ENCODE measurements at regions not wholly inside any gene's neighbourhood (a gene's known extent, or its start where the extent isn't known, plus 50 kb on each side); places are given as distances from the start of the nearest gene placed in this dataset.
A peak's percentile ranks its signal among the peaks of the same experiment; 100 is the strongest.

DNA sequence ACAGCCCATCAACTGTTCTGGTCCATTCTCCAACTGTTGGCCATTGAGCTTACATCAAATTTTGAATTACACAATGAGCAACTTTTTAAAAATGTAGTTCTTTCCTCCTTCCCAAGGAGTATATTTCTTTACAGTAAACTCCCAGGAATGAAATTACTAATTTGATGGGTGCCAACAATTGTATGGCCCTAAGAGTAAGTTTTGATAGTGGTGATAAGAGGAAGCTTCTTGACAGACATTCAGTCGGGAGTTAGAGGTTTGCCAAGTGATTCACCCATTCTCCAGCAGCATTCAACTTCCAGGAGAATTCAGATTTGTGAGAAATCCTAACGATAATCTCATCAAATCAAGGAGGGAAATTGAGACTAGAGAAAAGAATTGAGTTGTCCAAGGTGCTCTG is 579.9 kb downstream of the ACTL7B start:
- TF ChIP-seq Cebpa-rat (IDR thresholded peaks at IDR 0.05) = no peak
- no peak overlapping the region for H3K4me3 ChIP-seq
- no peaks in the 10 kb centered on the region for H3K36me3 ChIP-seq
- H3K9ac ChIP-seq = no peak overlapping the region
- H4K20me1 ChIP-seq = no peaks in the 10 kb centered on the region
- no peaks in the 10 kb centered on the region for H3K27me3 ChIP-seq
- H3K9me3 ChIP-seq (replicated peaks in 1 of 11) = no peaks in the 10 kb centered on the region
- peaks cover 12 to 19% (median 16%) of the 10 kb centered on the region in 10 experiments for H3K4me1 ChIP-seq
- no peak overlapping the region for H3K4me2 ChIP-seq
- no peak overlapping the region for H3K27ac ChIP-seq

DNA sequence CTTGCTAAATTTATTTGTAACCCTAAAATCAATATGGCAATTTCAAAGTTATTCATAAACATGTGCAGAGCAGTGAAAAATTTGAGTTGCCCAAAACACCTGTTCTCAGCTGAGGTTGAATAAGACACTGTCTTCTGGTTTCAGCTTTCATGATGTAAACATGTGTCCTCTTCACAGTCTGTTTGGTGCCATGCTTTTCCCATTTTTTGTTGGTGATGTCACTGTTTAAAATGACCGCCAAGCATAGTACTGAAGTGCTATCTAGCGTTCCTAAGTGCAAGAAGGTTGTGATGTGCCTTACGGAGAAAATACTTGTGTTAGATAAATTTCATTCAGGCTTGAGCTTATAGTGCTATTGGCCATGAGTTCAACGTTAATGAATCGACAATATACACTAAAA is 580.8 kb downstream of the ACTL7B start:
- Histone ChIP-seq H4K20me1 (no peaks in the 10 kb centered on the region), H3K27me3 (no peaks in the 10 kb centered on the region), H3K4me3 (no peak overlapping the region), H3K27ac (no peak overlapping the region), H3K36me3 (no peaks in the 10 kb centered on the region), H3K9me3 (replicated peaks in 1 of 11) (no peaks in the 10 kb centered on the region), H3K9ac (no peak overlapping the region), H3K4me1 (peaks cover 14 to 21% (median 18%) of the 10 kb centered on the region in 10 experiments), H3K4me2 (no peak overlapping the region)
- TF ChIP-seq Cebpa-rat (IDR thresholded peaks at IDR 0.05) = no peak

DNA sequence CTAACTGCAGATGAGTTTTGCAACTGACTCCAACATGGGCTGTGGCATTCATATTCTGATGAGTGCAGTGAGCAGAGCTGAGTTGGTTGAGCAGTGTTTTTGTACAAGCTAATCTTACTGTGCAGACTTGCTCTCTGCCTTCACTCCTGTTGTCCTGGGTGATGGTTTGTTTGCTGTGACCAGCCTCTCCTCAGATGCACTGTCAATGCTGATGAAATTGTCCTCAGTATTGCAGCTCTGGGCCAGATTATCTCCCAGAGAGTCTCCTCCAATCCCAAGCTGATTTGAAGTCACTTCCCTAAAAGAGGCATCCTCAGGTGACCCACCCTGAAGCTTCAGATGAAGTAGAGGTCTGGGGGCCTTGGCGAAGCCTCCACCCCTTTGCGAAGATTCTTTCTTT is 581.8 kb downstream of the ACTL7B start:
- no peak for TF ChIP-seq Cebpa-rat (IDR thresholded peaks at IDR 0.05)
- Histone ChIP-seq H3K27ac (no peak overlapping the region), H3K9me3 (replicated peaks in 1 of 11) (no peaks in the 10 kb centered on the region), H3K4me1 (peaks cover 15 to 31% (median 19%) of the 10 kb centered on the region in 10 experiments), H3K36me3 (no peaks in the 10 kb centered on the region), H3K27me3 (no peaks in the 10 kb centered on the region), H3K9ac (no peak overlapping the region), H4K20me1 (no peaks in the 10 kb centered on the region), H3K4me2 (no peak overlapping the region), H3K4me3 (no peak overlapping the region)

DNA sequence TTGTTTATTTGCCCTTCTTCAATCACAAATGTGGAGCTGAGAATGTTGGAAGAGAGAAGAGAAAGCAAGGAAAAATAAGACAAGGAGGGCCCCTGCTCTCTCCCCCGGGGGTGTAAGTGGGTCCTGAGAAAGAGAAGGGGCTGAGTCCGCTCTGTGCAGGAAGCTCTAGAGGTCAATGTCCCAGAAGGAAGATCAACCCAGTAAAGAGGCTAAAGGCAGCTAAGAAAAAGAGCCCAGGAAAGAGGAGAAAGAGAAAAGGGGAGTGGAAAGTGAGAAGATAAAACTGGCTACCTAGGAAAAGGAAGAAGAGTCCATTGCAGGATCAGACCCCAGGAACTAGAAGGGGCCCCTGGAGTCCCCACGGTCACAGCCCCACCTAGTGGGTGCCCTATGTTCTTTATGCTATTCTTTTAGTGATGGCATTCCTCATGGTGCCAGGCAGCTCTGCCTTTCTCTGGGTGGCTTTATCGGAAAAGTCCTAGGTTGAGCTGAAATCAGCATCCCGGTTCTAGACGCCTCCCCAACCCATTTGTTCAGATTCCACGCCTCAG is 583.4 kb downstream of the ACTL7B start:
- Histone ChIP-seq H3K4me3 (no peak overlapping the region), H3K4me2 (peak overlapping the region; percentile 17 to 84 (median 53)), H3K36me3 (no peaks in the 10 kb centered on the region), H4K20me1 (no peaks in the 10 kb centered on the region), H3K27ac (peak overlapping the region in 5 of 11 experiments; percentile 1 to 49 (median 37); a peak in 6 of 22 replicates), H3K27me3 (no peaks in the 10 kb centered on the region), H3K9ac (no peak overlapping the region; a peak in 3 of 22 replicates), H3K9me3 (replicated peaks in 1 of 11) (peaks cover 0 to 6% (median 0%) of the 10 kb centered on the region in 11 experiments; a peak in 4 of 22 replicates), H3K4me1 (peaks cover 15 to 41% (median 21%) of the 10 kb centered on the region in 10 experiments)
- TF ChIP-seq Cebpa-rat (IDR thresholded peaks at IDR 0.05) = no peak

DNA sequence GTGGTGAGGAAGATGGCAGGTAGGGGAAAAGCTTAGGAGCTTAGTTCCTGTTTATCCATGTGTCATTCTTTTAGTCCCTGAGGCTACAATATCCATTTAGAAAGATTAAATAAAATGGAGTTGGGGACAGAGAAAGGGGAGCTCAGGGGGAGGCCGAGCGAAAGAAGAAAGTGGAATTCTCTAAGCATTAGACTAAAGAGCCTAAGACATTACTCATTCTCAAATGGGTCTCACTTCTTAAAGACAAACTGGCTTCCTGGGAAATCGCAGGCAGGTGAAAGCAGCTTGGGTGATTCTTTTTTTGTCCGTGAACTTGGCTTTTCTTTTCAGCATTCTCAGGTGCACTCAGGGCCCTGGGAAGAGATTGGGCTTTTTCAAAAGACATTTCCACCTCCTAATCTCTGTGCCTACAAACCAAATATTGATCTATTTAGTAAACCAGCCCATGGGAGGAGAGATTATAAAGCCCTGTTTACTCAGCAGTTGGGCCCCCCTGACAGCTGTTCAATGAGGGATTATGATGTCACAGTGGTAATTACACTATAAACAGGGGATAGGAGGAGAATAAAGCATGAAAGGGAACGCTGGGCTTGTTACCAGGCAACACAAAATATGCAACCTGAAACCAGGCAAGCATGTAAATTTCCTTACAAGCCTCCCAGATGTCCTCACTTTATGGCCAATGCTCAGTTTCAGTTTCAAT is 584.0 kb downstream of the ACTL7B start:
- Histone ChIP-seq H4K20me1 (no peaks in the 10 kb centered on the region), H3K9ac (no peak overlapping the region; a peak in 2 of 22 replicates), H3K27me3 (no peaks in the 10 kb centered on the region), H3K4me1 (peaks cover 15 to 41% (median 21%) of the 10 kb centered on the region in 10 experiments), H3K9me3 (replicated peaks in 1 of 11) (peaks cover 0 to 12% (median 0%) of the 10 kb centered on the region in 11 experiments; a peak in 6 of 22 replicates), H3K4me2 (peak overlapping the region; percentile 17 to 84 (median 53)), H3K27ac (peak overlapping the region in 5 of 11 experiments; percentile 1 to 49 (median 37); a peak in 5 of 22 replicates), H3K4me3 (no peak overlapping the region), H3K36me3 (no peaks in the 10 kb centered on the region)
- no peak for TF ChIP-seq Cebpa-rat (IDR thresholded peaks at IDR 0.05)

DNA sequence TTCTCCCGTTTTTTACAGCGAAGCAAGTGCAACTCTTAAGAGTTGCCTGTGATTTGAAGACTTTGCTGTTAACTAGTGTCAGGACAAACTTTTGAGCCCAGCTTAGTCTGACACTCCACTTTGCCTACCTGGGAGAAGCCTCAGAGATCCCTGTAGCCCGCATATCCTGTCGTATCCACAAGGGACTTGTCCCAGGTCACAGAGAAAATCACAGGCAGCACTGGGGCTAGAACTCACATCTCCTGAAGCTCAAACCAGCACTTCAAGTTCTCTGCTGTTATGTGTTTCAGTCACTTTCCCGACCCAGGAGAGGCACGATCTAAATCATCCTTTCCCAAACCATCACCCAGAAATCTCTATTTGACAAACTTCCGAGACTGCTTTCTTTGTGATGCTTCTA is 584.5 kb downstream of the ACTL7B start:
- no peak overlapping the region for H3K4me3 ChIP-seq
- H4K20me1 ChIP-seq = no peaks in the 10 kb centered on the region
- no peak overlapping the region for H3K9ac ChIP-seq
- H3K27ac ChIP-seq = no peak overlapping the region
- H3K9me3 ChIP-seq (replicated peaks in 1 of 11) = peaks cover 0 to 13% (median 0%) of the 10 kb centered on the region in 11 experiments; a peak in 6 of 22 replicates
- H3K27me3 ChIP-seq = no peaks in the 10 kb centered on the region
- H3K4me1 ChIP-seq = peaks cover 15 to 41% (median 21%) of the 10 kb centered on the region in 10 experiments
- no peak for TF ChIP-seq Cebpa-rat (IDR thresholded peaks at IDR 0.05)
- no peaks in the 10 kb centered on the region for H3K36me3 ChIP-seq
- no peak overlapping the region for H3K4me2 ChIP-seq

DNA sequence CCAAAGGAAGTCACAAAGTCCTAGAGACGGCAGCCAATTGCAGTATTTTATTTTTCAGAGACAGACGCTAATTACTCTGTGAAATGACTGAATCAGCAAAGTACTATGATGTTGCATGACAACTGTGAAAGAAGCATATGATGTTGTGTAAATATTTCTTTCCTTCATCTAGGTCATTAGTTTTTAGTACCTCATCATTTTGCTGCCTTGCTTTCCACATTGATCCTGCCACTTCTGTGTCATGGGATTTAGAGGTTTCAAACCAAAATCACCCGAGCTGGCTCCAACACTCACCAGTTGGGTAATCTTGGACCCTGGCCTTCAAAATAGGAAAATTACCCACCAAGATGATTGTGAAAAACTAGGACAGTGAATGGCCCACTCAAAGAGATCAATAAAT is 585.2 kb downstream of the ACTL7B start:
- Histone ChIP-seq H4K20me1 (no peaks in the 10 kb centered on the region), H3K4me1 (peaks cover 15 to 41% (median 21%) of the 10 kb centered on the region in 10 experiments), H3K4me3 (no peak overlapping the region), H3K27ac (no peak overlapping the region), H3K9me3 (replicated peaks in 1 of 11) (peaks cover 0 to 13% (median 0%) of the 10 kb centered on the region in 11 experiments; a peak in 6 of 22 replicates), H3K9ac (no peak overlapping the region), H3K27me3 (no peaks in the 10 kb centered on the region), H3K36me3 (no peaks in the 10 kb centered on the region), H3K4me2 (no peak overlapping the region)
- TF ChIP-seq Cebpa-rat (IDR thresholded peaks at IDR 0.05) = no peak

DNA sequence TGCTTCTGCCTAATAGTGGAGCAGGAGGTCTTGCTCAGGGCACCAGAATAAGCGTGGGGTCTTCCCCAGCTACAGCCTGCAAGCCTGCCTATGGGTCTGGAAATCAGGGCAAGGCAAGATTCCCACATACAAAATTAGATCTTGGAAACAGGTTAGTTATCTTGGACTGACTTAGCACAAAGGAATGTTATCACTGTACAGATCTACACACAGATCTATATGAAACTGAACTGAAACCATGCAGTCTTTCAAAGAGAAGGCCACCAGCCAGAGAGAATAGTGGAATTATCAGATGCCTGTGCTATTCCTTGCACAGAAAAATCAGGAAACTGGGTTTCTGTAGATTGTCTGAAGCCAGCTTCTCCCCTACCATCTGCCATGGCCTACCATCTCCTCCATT is 585.7 kb downstream of the ACTL7B start:
- Histone ChIP-seq H4K20me1 (no peaks in the 10 kb centered on the region), H3K4me3 (no peak overlapping the region), H3K9ac (no peak overlapping the region), H3K27me3 (no peaks in the 10 kb centered on the region), H3K27ac (no peak overlapping the region), H3K4me2 (peak overlapping the region in 2 of 11 experiments; percentile 60 to 69; a peak in 5 of 22 replicates), H3K9me3 (replicated peaks in 1 of 11) (peaks cover 0 to 13% (median 0%) of the 10 kb centered on the region in 11 experiments; a peak in 6 of 22 replicates), H3K36me3 (no peaks in the 10 kb centered on the region), H3K4me1 (peaks cover 15 to 41% (median 21%) of the 10 kb centered on the region in 10 experiments)
- no peak for TF ChIP-seq Cebpa-rat (IDR thresholded peaks at IDR 0.05)

DNA sequence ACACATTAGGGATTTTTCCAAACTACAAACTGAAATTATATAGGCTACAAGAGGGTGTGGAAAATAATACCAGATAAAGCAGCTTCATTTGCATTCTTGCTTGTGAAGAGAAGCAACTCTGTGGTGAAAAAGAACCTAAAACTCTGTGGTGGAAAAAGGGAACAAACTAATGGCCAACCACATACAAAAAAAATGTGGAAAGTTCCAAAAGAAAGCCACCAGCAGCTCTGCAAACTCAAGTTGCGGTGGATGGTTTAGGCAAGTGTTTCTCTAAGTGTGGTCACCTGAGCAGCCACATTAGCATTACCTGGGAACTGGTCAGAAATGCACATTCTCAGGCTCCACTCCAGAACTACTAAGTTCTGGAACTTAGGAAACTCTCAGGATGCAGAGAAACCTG is 586.4 kb downstream of the ACTL7B start:
- Histone ChIP-seq H3K4me1 (peaks cover 15 to 41% (median 21%) of the 10 kb centered on the region in 10 experiments), H3K9me3 (replicated peaks in 1 of 11) (peaks cover 0 to 13% (median 0%) of the 10 kb centered on the region in 11 experiments; a peak in 6 of 22 replicates), H3K9ac (no peak overlapping the region), H3K4me2 (peak overlapping the region in 4 of 11 experiments; percentile 2 to 69 (median 48); a peak in 5 of 22 replicates), H3K27ac (no peak overlapping the region), H3K27me3 (no peaks in the 10 kb centered on the region), H3K4me3 (no peak overlapping the region), H4K20me1 (no peaks in the 10 kb centered on the region), H3K36me3 (no peaks in the 10 kb centered on the region)
- TF ChIP-seq Cebpa-rat (IDR thresholded peaks at IDR 0.05) = no peak

Data from BLaER1 treated with 17β-estradiol and CSF1 and Interleukin-3, amounts not matched to agents 10 nM and 100 nM (cell line).